Suprapubic skin (tissue), 3 donors: ENCODE measurements at regions not wholly inside any gene's neighbourhood (a gene's known extent, or its start where the extent isn't known, plus 50 kb on each side); places are given as distances from the start of the nearest gene placed in this dataset.

Source experiments
- CTCF ChIP-seq, 2 donors: fragments of 200-600 bp in 1 of 2; fragments of 450-650 bp in 1 of 2; sonication (generic) in 1 of 2; IDR thresholded peaks; one replicate each; pipeline ENCODE4 v1.5.1; 2016 to 2019; ENCODE audit warnings: antibody characterized with exemption in 2 of 2, mild to moderate bottlenecking in 1 of 2, moderate library complexity in 1 of 2
- EP300 ChIP-seq: sonication (generic); formaldehyde crosslinking; IDR thresholded peaks from one replicate; pipeline ENCODE4 v1.6.1; 2017; ENCODE audit warnings: antibody characterized with exemption

- TF ChIP-seq CTCF (IDR thresholded peaks at IDR 0.05), result no peak
- TF ChIP-seq EP300, result no peak
These were observed 182.0 kb downstream of the DICER1 start for GRCh38 chr14:94975366-94975765.
